ENCODE measurements at regions not wholly inside any gene's neighbourhood (a gene's known extent, or its start where the extent isn't known, plus 50 kb on each side); places are given as distances from the start of the nearest gene placed in this dataset.

DNA sequence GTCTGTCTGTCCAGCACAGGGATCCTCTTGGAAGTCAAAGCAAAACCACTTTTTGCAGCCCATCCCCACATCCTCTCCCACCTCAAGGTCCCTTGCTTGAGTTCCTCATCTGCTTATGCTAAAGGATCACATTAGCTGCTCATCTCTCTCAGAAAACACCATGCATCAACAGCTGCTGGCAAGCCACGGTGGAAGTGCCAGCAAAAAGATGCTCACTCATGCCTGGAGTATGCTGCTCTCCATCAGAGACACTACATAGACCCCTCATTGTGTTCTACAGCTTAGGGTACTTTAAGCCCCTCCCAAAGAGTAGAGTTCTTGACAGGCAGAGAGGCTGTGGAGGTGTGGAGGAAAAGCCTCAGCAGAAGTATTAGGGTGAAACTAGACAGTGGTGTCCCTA, 94.6 kb upstream of the COL8A1 start:
- Histone ChIP-seq H3K9me3 (ENCODE audit: severe bottlenecking) (no peaks in the 10 kb centered on the region), H3K36me3 (ENCODE audit: low read depth) (no peaks in the 10 kb centered on the region), H3K27me3 (ENCODE audit: insufficient read depth, poor library complexity, severe bottlenecking) (no peaks in the 10 kb centered on the region), H3K4me1 (ENCODE audit: insufficient read depth, poor library complexity, severe bottlenecking) (peaks cover 63% of the 10 kb centered on the region), H3K4me3 (ENCODE audit: severe bottlenecking) (no peak overlapping the region), H3K27ac (ENCODE audit: poor library complexity, severe bottlenecking) (peak overlapping the region; percentile 98)
- TF ChIP-seq, protein P1, sequence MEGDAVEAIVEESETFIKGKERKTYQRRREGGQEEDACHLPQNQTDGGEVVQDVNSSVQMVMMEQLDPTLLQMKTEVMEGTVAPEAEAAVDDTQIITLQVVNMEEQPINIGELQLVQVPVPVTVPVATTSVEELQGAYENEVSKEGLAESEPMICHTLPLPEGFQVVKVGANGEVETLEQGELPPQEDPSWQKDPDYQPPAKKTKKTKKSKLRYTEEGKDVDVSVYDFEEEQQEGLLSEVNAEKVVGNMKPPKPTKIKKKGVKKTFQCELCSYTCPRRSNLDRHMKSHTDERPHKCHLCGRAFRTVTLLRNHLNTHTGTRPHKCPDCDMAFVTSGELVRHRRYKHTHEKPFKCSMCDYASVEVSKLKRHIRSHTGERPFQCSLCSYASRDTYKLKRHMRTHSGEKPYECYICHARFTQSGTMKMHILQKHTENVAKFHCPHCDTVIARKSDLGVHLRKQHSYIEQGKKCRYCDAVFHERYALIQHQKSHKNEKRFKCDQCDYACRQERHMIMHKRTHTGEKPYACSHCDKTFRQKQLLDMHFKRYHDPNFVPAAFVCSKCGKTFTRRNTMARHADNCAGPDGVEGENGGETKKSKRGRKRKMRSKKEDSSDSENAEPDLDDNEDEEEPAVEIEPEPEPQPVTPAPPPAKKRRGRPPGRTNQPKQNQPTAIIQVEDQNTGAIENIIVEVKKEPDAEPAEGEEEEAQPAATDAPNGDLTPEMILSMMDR (IDR thresholded peaks at IDR 0.05; ENCODE audit: poor library complexity, severe bottlenecking): no peak
- ATAC-seq (ENCODE audit: low read depth): peak; percentile 5; the same call in 1 of the 3 replicates
- DNase-seq (ENCODE audit: low spot score): no peak

DNA sequence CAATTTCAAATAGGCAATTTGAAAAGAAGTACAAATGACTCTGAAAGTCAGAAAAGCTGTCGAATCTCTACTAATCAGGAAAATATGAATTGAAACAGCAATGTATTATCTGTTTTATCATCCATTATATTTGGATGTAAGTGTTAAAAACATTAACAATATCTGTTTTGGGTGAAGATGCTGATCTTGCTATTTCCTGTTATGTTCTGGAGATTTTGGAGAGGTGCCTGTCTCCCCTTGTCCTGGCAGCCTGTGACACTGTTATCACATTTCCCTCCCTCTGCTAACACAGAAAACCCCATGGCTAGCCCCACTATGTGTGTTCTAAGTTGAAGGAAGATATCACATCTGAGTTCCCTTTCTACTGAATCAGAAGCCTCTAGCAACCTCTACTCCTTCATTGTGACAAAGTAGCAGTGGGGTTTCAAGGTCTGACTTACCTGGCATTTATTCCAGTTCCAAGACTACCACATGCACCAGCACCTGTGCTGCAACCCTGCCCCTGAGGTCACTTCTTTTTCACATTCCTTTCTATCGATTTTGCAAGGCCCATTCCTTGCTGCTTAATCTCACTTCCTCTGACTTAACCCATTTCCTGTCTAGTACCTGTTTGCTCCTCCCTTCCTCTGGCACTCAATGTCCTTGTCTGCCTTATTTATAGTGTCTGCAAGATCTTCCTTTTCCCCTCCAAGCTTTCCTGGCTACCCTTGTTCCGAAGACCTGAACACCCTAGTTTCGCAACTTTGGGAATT, 95.5 kb upstream of the COL8A1 start:
- Histone ChIP-seq H3K27me3 (ENCODE audit: insufficient read depth, poor library complexity, severe bottlenecking) (no peaks in the 10 kb centered on the region), H3K4me3 (ENCODE audit: severe bottlenecking) (no peak overlapping the region), H3K9me3 (ENCODE audit: severe bottlenecking) (no peaks in the 10 kb centered on the region), H3K36me3 (ENCODE audit: low read depth) (no peaks in the 10 kb centered on the region), H3K4me1 (ENCODE audit: insufficient read depth, poor library complexity, severe bottlenecking) (peaks cover 55% of the 10 kb centered on the region), H3K27ac (ENCODE audit: poor library complexity, severe bottlenecking) (peak overlapping the region; percentile 98)
- ATAC-seq (ENCODE audit: low read depth) (peak; percentile 90), DNase-seq (ENCODE audit: low spot score) (peak; percentile 67)
- TF ChIP-seq, protein P1 (IDR thresholded peaks at IDR 0.05; ENCODE audit: poor library complexity, severe bottlenecking): no peak

DNA sequence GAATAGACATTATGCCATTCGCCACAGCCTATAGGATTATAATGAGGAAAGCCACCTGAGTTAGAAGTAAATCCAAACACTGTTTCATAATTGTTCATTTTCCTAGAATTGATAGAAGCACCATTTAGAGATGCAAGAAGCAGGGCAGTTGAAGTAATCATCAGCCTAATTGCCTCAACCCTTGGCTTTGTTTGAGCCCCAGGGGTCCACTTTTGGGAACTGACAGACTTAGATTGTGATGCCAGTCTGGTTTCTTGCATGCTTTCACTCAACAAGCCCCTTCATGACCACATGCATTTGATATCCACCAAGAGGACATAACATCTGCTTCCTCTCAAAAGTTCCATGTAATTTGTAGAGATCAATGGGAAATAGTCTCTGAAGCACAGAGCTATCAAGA, 97.2 kb upstream of the COL8A1 start:
- Histone ChIP-seq H3K9me3 (ENCODE audit: severe bottlenecking) (no peaks in the 10 kb centered on the region), H3K36me3 (ENCODE audit: low read depth) (no peaks in the 10 kb centered on the region), H3K27me3 (ENCODE audit: insufficient read depth, poor library complexity, severe bottlenecking) (no peaks in the 10 kb centered on the region), H3K4me1 (ENCODE audit: insufficient read depth, poor library complexity, severe bottlenecking) (peaks cover 61% of the 10 kb centered on the region), H3K4me3 (ENCODE audit: severe bottlenecking) (no peak overlapping the region), H3K27ac (ENCODE audit: poor library complexity, severe bottlenecking) (peak overlapping the region; percentile 98)
- ATAC-seq (ENCODE audit: low read depth) (no peak), DNase-seq (ENCODE audit: low spot score) (no peak)
- TF ChIP-seq, protein P1 (IDR thresholded peaks at IDR 0.05; ENCODE audit: poor library complexity, severe bottlenecking): no peak

DNA sequence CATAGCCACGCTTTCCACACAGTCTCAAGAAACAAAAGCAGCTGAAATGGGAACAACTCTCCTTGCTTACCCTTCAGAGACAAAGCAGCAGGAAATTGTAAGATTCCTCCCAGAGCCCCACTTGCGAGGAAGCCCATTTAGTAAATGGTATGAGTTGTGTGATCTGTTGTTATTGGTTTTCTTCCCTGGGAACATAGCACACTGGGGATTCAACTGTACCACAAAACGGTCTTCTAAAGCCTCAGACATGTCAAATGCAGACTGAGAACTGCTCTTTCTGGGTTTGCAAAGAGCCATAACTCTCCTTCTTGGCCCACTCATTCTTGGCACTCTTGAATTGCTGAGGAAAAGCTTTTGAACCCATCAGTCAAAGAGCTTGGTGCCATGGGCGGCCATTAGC, 101.0 kb upstream of the COL8A1 start:
- DNase-seq (ENCODE audit: low spot score) (no peak), ATAC-seq (ENCODE audit: low read depth) (no peak)
- no peaks in the 10 kb centered on the region for H3K36me3 ChIP-seq (ENCODE audit: low read depth)
- H3K27ac ChIP-seq (ENCODE audit: poor library complexity, severe bottlenecking): peak overlapping the region; percentile 90
- H3K4me1 ChIP-seq (ENCODE audit: insufficient read depth, poor library complexity, severe bottlenecking): peaks cover 44% of the 10 kb centered on the region
- H3K27me3 ChIP-seq (ENCODE audit: insufficient read depth, poor library complexity, severe bottlenecking): no peaks in the 10 kb centered on the region
- H3K9me3 ChIP-seq (ENCODE audit: severe bottlenecking): no peaks in the 10 kb centered on the region
- no peak overlapping the region for H3K4me3 ChIP-seq (ENCODE audit: severe bottlenecking)
- TF ChIP-seq, protein P1 (IDR thresholded peaks at IDR 0.05; ENCODE audit: poor library complexity, severe bottlenecking): no peak

Data from RWPE2 (cell line).